A549 (cell line): ENCODE measurements at regions not wholly inside any gene's neighbourhood (a gene's known extent, or its start where the extent isn't known, plus 50 kb on each side); places are given as distances from the start of the nearest gene placed in this dataset.

Source experiments
- ATAC-seq, 2 experiments: fragments of 200-7000 bp in 1 of 2; fragments of >200 bp in 1 of 2; cut with Nextera tagmentation in 1 of 2; cut with Tn5 transposase in 1 of 2; 3 replicates each; pipeline versions ENCODE4 v1.8.0 to v1.9.1; 2018 to 2020; ENCODE audit warnings: mild to moderate bottlenecking in 1 of 2, moderate library complexity in 1 of 2
- CTCF ChIA-PET: fragments of 300-600 bp; sonication (Branson Sonifier 250); formaldehyde crosslinking; extraction: SDS; loops from one replicate; lab custom pipeline; 2021; ENCODE audit warnings: antibody characterized with exemption, inconsistent platforms; lab: Yijun Ruan, JAX
- POLR2A ChIA-PET: fragments of 350-600 bp; formaldehyde crosslinking; extraction: SDS; loops from one replicate; lab custom pipeline; 2021; ENCODE audit warnings: antibody characterized with exemption, inconsistent platforms; lab: Yijun Ruan, JAX
- DNase-seq, 2 experiments: peaks; one replicate each; pipeline versions ENCODE4 v3.0.0 to v3.0.0-alpha.2; 2011 to 2016; ENCODE audit warnings: low read depth in 1 of 2, low spot score in 1 of 2
- FAIRE-seq: peaks from 2 replicates; lab custom pipeline; 2011; peaks lifted over from hg19 to GRCh38; lab: Jason Lieb, UNC
- H3K27ac ChIP-seq, 2 experiments: fragments of >200 bp; sonication (Bioruptor Twin); formaldehyde crosslinking; 3 replicates each; pipeline ENCODE4 v1.5.1; 2016 to 2017
- H3K4me1 ChIP-seq: fragments of >200 bp; sonication (Bioruptor Twin); formaldehyde crosslinking; 3 replicates; pipeline ENCODE4 v1.6.1; 2016
- H3K4me2 ChIP-seq: fragments of >200 bp; sonication (Bioruptor Twin); formaldehyde crosslinking; 3 replicates; pipeline ENCODE4 v1.6.1; 2016
- H3K4me3 ChIP-seq: fragments of >200 bp; sonication (Bioruptor Twin); formaldehyde crosslinking; 3 replicates; pipeline ENCODE4 v1.5.1; 2016
- H3K9me3 ChIP-seq: fragments of >200 bp; sonication (Bioruptor Twin); formaldehyde crosslinking; 3 replicates; pipeline ENCODE4 v1.6.1; 2016
- CEBPB ChIP-seq, 2 experiments: fragments of >200 bp in 1 of 2; sonication (Bioruptor Twin) in 1 of 2; formaldehyde crosslinking in 1 of 2; IDR thresholded peaks; 2 replicates each; pipeline ENCODE4 v1.6.1; 2012 to 2016
- EHF ChIP-seq: fragments of 250-450 bp; sonication (Bioruptor Pico); IDR thresholded peaks from 2 replicates; pipeline ENCODE4 v1.5.0; 2020; ENCODE audit warnings: mild to moderate bottlenecking
- EHMT2 ChIP-seq: fragments of 200-600 bp; sonication (generic); IDR thresholded peaks from 2 replicates; pipeline ENCODE4 v1.6.1; 2016; ENCODE audit warnings: antibody characterized with exemption, low read depth, mild to moderate bottlenecking, moderate library complexity
- EP300 ChIP-seq, 2 experiments: fragments of >200 bp; sonication (Bioruptor Twin); formaldehyde crosslinking; IDR thresholded peaks; 2 replicates in 1 of 2; 3 replicates in 1 of 2; pipeline ENCODE4 v1.6.1; 2016 to 2017
- ESRRA ChIP-seq: fragments of 150-350 bp; IDR thresholded peaks from 2 replicates; pipeline ENCODE4 v1.6.1; 2014; ENCODE audit warnings: mild to moderate bottlenecking, low read length, borderline replicate concordance
- FOSB ChIP-seq: fragments of 250-450 bp; sonication (Bioruptor Pico); IDR thresholded peaks from 2 replicates; pipeline ENCODE4 v1.5.0; 2020; ENCODE audit warnings: mild to moderate bottlenecking, moderate library complexity
- HEYL ChIP-seq: fragments of 250-450 bp; sonication (Bioruptor Pico); IDR thresholded peaks from 2 replicates; pipeline ENCODE4 v1.8.0; 2021; ENCODE audit warnings: mild to moderate bottlenecking, moderate library complexity
- HOXA7 ChIP-seq: fragments of 250-450 bp; sonication (Bioruptor Pico); IDR thresholded peaks from 2 replicates; pipeline ENCODE4 v1.5.0; 2020; ENCODE audit warnings: mild to moderate bottlenecking, moderate library complexity
- HOXB13 ChIP-seq: fragments of 250-450 bp; sonication (Bioruptor Pico); IDR thresholded peaks from 2 replicates; pipeline ENCODE4 v1.5.0; 2020; ENCODE audit warnings: low read depth, mild to moderate bottlenecking, moderate library complexity
- HOXB5 ChIP-seq: fragments of 250-450 bp; sonication (Bioruptor Pico); IDR thresholded peaks from 2 replicates; pipeline ENCODE4 v1.5.0; 2020; ENCODE audit warnings: mild to moderate bottlenecking, moderate library complexity
- KDM1A ChIP-seq: fragments of 200-600 bp; sonication (generic); IDR thresholded peaks from 2 replicates; pipeline ENCODE4 v1.6.1; 2016; ENCODE audit warnings: low read depth, mild to moderate bottlenecking
- MAFK ChIP-seq: fragments of 450-650 bp; IDR thresholded peaks from 2 replicates; pipeline ENCODE4 v1.6.1; 2014; ENCODE audit not compliant: partially characterized antibody
- MAZ ChIP-seq: fragments of 150-350 bp; IDR thresholded peaks from 2 replicates; pipeline ENCODE4 v1.6.1; 2014; ENCODE audit warnings: antibody characterized with exemption, low read depth, low read length, borderline replicate concordance
- MYC ChIP-seq: IDR thresholded peaks from 2 replicates; pipeline ENCODE4 v1.6.1; 2012; ENCODE audit warnings: mild to moderate bottlenecking, inconsistent platforms, low read length, improper control_type of control experiment, borderline replicate concordance
- NFE2L2 ChIP-seq: fragments of 150-350 bp; conservative IDR thresholded peaks from 2 replicates; pipeline ENCODE4 v1.6.1; 2014; ENCODE audit warnings: low read length
- NPAS2 ChIP-seq: fragments of 250-450 bp; sonication (Bioruptor Pico); IDR thresholded peaks from 2 replicates; pipeline ENCODE4 v1.8.0; 2022; ENCODE audit warnings: mild to moderate bottlenecking, moderate library complexity, borderline replicate concordance
- RAD21 ChIP-seq, 2 experiments: fragments of >200 bp in 1 of 2; sonication (Bioruptor Twin) in 1 of 2; formaldehyde crosslinking in 1 of 2; IDR thresholded peaks in 1 of 2; conservative IDR thresholded peaks in 1 of 2; 2 replicates in 1 of 2; 3 replicates in 1 of 2; pipeline ENCODE4 v1.6.1; 2012 to 2018; ENCODE audit warnings: inconsistent platforms in 1 of 2
- RARB ChIP-seq: fragments of 250-450 bp; sonication (Bioruptor Pico); IDR thresholded peaks from 2 replicates; pipeline ENCODE4 v1.8.0; 2021; ENCODE audit warnings: mild to moderate bottlenecking, moderate library complexity
- REST ChIP-seq: fragments of 200-600 bp; sonication (generic); IDR thresholded peaks from 2 replicates; pipeline ENCODE4 v1.6.1; 2016; ENCODE audit warnings: antibody characterized with exemption, mild to moderate bottlenecking, moderate library complexity
- SMC3 ChIP-seq: fragments of >200 bp; sonication (Bioruptor Twin); formaldehyde crosslinking; IDR thresholded peaks from 3 replicates; pipeline ENCODE4 v1.6.1; 2018; ENCODE audit warnings: inconsistent platforms
- SREBF2 ChIP-seq: fragments of 450-650 bp; IDR thresholded peaks from 2 replicates; pipeline ENCODE4 v1.6.1; 2014; ENCODE audit warnings: mild to moderate bottlenecking, moderate library complexity
- TP53 ChIP-seq: fragments of 250-450 bp; sonication (Bioruptor Pico); IDR thresholded peaks from 2 replicates; pipeline ENCODE4 v1.5.0; 2021; ENCODE audit warnings: mild to moderate bottlenecking, moderate library complexity
- ZNF302 ChIP-seq: fragments of 250-450 bp; sonication (Bioruptor Pico); IDR thresholded peaks from 2 replicates; pipeline ENCODE4 v1.9.0; 2021; ENCODE audit warnings: inconsistent platforms, mild to moderate bottlenecking, moderate library complexity
- ZSCAN20 ChIP-seq: fragments of 250-450 bp; sonication (Bioruptor Pico); IDR thresholded peaks from 2 replicates; pipeline ENCODE4 v1.8.0; 2022; ENCODE audit warnings: mild to moderate bottlenecking, moderate library complexity
- WGBS: methylation state at CpG from one replicate; pipeline ENCODE4 v1.1.6; 2017; ENCODE audit errors: missing lambda C conversion rate; 5-methylcytosine and 5-hydroxymethylcytosine counted together
- TF ChIP-seq, protein P1 (sequence below): fragments of >200 bp; sonication (Bioruptor Twin); formaldehyde crosslinking; IDR thresholded peaks from 3 replicates; pipeline ENCODE4 v1.6.1; 2016
- TF ChIP-seq, protein P2 (sequence below): fragments of 250-450 bp; sonication (Bioruptor Pico); IDR thresholded peaks from 2 replicates; pipeline ENCODE4 v1.5.0; 2021; ENCODE audit warnings: mild to moderate bottlenecking, moderate library complexity, borderline replicate concordance
- TF ChIP-seq, protein P3 (sequence below): fragments of 450-650 bp; IDR thresholded peaks from 2 replicates; pipeline ENCODE4 v1.6.1; 2014; ENCODE audit warnings: antibody characterized with exemption

- Histone ChIP-seq H3K9me3 (peaks cover 22% of the 10 kb centered on the region), H3K4me2 (no peak overlapping the region), H3K4me3 (no peak overlapping the region)
- no peak for FAIRE-seq
- POLR2A ChIA-PET = no interaction called here
- 72% methylated on average over 28 of the region's 29 CpGs for WGBS
- TF ChIP-seq KDM1A (no peak), TP53 (CRISPR knock-in tag) (no peak), EP300 (IDR thresholded peaks at IDR 0.05) (no peak), ESRRA (no peak), EHF (no peak), HOXB5 (CRISPR knock-in tag) (no peak), HEYL (no peak), HOXB13 (no peak), MAZ (no peak), HOXA7 (CRISPR knock-in tag) (no peak), ZNF302 (CRISPR knock-in tag) (no peak), REST (no peak), CEBPB (IDR thresholded peaks at IDR 0.05) (no peak), RAD21 (conservative IDR thresholded peaks at IDR 0.05 in 1 of 2, IDR thresholded peaks at IDR 0.05 in 1 of 2) (no peak), NFE2L2 (no peak), SMC3 (no peak), ZSCAN20 (CRISPR knock-in tag) (no peak), SREBF2 (no peak)
- TF ChIP-seq, protein P1, sequence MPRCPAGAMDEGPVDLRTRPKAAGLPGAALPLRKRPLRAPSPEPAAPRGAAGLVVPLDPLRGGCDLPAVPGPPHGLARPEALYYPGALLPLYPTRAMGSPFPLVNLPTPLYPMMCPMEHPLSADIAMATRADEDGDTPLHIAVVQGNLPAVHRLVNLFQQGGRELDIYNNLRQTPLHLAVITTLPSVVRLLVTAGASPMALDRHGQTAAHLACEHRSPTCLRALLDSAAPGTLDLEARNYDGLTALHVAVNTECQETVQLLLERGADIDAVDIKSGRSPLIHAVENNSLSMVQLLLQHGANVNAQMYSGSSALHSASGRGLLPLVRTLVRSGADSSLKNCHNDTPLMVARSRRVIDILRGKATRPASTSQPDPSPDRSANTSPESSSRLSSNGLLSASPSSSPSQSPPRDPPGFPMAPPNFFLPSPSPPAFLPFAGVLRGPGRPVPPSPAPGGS = no peak
- TF ChIP-seq, protein P2, sequence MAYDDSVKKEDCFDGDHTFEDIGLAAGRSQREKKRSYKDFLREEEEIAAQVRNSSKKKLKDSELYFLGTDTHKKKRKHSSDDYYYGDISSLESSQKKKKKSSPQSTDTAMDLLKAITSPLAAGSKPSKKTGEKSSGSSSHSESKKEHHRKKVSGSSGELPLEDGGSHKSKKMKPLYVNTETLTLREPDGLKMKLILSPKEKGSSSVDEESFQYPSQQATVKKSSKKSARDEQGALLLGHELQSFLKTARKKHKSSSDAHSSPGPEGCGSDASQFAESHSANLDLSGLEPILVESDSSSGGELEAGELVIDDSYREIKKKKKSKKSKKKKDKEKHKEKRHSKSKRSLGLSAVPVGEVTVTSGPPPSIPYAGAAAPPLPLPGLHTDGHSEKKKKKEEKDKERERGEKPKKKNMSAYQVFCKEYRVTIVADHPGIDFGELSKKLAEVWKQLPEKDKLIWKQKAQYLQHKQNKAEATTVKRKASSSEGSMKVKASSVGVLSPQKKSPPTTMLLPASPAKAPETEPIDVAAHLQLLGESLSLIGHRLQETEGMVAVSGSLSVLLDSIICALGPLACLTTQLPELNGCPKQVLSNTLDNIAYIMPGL (CRISPR knock-in tag) = no peak
- TF ChIP-seq, all 56 proteins: peak for 0
- DNase-seq = no peak
- CTCF ChIA-PET = interaction anchor here (0.7 to 1.1 kb wide), 2 partner anchors 102 to 117 kb away, joined by 3 to 4 read pairs; no protein-coding TSS in a partner anchor
- Histone ChIP-seq H3K4me1 (no peaks in the 10 kb centered on the region), H3K27ac (no peak overlapping the region)
- ATAC-seq = no peak
Observed at GRCh38 chr2:240349133-240350005, 86.1 kb upstream of the GPC1 start.

DNA sequence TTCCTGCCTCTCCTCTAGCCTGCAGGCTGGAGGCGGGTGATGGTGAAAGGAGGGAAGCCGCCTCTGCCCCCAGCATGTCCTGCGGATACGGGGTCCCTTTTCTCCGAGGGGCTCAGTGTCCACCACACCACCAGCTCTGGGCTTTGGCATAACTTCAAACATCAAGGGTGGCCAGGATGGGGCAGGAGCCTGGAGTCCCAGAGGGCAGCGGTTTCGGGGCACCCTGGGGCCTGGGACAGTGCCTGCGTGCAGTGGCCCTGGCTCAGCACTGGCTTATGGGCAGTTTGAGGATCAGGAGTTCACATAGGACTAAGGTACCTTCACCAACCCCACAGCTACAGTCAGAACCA lies 85.5 kb upstream of the GPC1 start:
- Histone ChIP-seq H3K27ac (no peak overlapping the region), H3K4me1 (peaks cover 2% of the 10 kb centered on the region; the same call in 1 of the 3 replicates), H3K4me2 (no peak overlapping the region), H3K4me3 (no peak overlapping the region), H3K9me3 (peaks cover 16% of the 10 kb centered on the region)
- DNase-seq (no peak), ATAC-seq (no peak), FAIRE-seq (no peak)
- ChIA-PET CTCF (no interaction called here), POLR2A (no interaction called here)
- 94% methylated on average over 8 of the region's 8 CpGs for WGBS
- no peak for TF ChIP-seq MAFK
- TF ChIP-seq MYC = no peak
- TF ChIP-seq RARB (CRISPR knock-in tag) = no peak
- no peak for TF ChIP-seq HOXA7 (CRISPR knock-in tag)
- no peak for TF ChIP-seq NPAS2 (CRISPR knock-in tag)
- TF ChIP-seq REST = no peak
- TF ChIP-seq FOSB = no peak
- no peak for TF ChIP-seq EHMT2
- TF ChIP-seq, protein P3, sequence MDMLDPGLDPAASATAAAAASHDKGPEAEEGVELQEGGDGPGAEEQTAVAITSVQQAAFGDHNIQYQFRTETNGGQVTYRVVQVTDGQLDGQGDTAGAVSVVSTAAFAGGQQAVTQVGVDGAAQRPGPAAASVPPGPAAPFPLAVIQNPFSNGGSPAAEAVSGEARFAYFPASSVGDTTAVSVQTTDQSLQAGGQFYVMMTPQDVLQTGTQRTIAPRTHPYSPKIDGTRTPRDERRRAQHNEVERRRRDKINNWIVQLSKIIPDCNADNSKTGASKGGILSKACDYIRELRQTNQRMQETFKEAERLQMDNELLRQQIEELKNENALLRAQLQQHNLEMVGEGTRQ = no peak
